Fibroblast of the aortic adventitia (primary cell): ENCODE measurements at regions not wholly inside any gene's neighbourhood (a gene's known extent, or its start where the extent isn't known, plus 50 kb on each side); places are given as distances from the start of the nearest gene placed in this dataset.

Experiments used
- DNase-seq: peaks from one replicate; pipeline ENCODE4 v3.0.0-alpha.2; 2010; ENCODE audit warnings: low read depth
- H3K4me3 ChIP-seq: 2 replicates; pipeline ENCODE4 v1.5.1; 2011; ENCODE audit warnings: low read depth, mild to moderate bottlenecking, control low read depth, low read length, moderate library complexity
- TF ChIP-seq, protein P1 (sequence below): IDR thresholded peaks from 2 replicates; pipeline ENCODE4 v1.5.1; 2011; ENCODE audit warnings: mild to moderate bottlenecking, low read length, control low read depth, inconsistent platforms; ENCODE audit not compliant: insufficient read depth

DNA sequence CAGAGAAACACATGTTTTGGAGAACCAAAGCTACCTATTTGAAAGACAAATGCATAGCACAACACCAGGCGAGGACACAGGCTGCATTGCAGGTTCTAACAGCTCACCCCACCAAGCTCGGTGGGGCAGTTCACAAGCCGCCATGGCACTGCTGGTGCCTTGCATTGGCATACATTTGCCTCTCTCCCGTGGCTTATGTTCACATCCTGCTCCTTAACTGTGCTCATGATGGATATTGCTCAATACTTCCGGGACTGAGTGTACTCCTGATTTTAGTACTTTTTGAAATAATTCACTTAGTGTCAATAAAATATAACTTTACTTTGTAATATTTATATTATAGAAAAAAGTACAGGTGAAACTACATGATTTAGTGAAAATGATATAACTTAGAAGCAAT is 1187.4 kb upstream of the NCAM2 start:
- TF ChIP-seq, protein P1, sequence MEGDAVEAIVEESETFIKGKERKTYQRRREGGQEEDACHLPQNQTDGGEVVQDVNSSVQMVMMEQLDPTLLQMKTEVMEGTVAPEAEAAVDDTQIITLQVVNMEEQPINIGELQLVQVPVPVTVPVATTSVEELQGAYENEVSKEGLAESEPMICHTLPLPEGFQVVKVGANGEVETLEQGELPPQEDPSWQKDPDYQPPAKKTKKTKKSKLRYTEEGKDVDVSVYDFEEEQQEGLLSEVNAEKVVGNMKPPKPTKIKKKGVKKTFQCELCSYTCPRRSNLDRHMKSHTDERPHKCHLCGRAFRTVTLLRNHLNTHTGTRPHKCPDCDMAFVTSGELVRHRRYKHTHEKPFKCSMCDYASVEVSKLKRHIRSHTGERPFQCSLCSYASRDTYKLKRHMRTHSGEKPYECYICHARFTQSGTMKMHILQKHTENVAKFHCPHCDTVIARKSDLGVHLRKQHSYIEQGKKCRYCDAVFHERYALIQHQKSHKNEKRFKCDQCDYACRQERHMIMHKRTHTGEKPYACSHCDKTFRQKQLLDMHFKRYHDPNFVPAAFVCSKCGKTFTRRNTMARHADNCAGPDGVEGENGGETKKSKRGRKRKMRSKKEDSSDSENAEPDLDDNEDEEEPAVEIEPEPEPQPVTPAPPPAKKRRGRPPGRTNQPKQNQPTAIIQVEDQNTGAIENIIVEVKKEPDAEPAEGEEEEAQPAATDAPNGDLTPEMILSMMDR = no peak
- H3K4me3 ChIP-seq = no peak overlapping the region
- DNase-seq = no peak

- no peak for DNase-seq
- TF ChIP-seq, protein P1 = no peak
- H3K4me3 ChIP-seq = no peak overlapping the region
Observed at GRCh38 chr21:19830446-19830845, 1167.8 kb upstream of the NCAM2 start.

DNA sequence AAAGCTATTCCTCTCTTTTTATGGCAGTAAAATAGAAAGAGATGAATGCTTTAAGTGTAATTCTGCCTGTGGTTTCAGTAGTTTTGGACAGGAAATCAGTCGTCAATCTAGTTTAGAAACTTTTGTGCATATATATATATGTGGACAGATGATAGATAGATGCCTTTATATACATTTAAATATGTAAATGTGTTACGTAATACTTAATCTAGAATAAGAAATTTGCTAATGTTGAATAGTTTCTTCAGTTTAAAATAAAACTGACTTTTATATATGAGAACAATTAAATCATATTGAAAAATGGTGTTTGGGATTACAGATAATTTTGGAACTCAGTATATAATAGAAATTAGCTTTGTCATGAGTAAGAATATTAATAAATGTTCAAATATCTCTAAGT is 1165.7 kb upstream of the NCAM2 start:
- no peak overlapping the region for H3K4me3 ChIP-seq
- no peak for DNase-seq
- TF ChIP-seq, protein P1 = no peak

- no peak overlapping the region for H3K4me3 ChIP-seq
- TF ChIP-seq, protein P1 = no peak
- no peak for DNase-seq
Observed at GRCh38 chr21:19833082-19833481, 1165.1 kb upstream of the NCAM2 start.

GRCh38 chr21:19842601-19843000 is 1155.6 kb upstream of the NCAM2 start:
- TF ChIP-seq, protein P1 = no peak

DNA sequence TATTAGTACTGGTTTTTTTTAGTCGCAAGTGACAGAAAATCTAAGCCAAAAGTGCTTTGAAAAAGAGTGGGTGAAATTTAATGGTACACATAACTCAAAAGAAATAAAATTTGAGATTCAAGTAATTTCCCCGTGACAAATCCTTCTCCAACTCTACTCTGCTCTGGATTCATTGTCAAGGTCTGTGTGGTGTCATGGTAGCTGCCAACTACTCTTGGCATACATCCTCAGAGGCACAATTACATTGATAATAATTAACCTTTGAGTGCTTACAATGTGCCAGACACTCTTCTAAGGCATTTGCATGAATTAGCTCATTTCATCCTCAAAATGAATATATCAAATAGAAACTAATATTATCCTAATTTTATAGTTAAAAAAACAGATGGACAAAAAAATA is 1153.9 kb upstream of the NCAM2 start:
- TF ChIP-seq, protein P1 = no peak
- no peak overlapping the region for H3K4me3 ChIP-seq
- DNase-seq = no peak

More at GRCh38 chr21:19842601-19843000, 1155.6 kb upstream of the NCAM2 start:
- no peak overlapping the region for H3K4me3 ChIP-seq
- DNase-seq = no peak

GRCh38 chr21:19850157-19850556 is 1148.1 kb upstream of the NCAM2 start:
- TF ChIP-seq, protein P1 = no peak
- H3K4me3 ChIP-seq = no peak overlapping the region
- DNase-seq = no peak
